HepG2 (cell line): ENCODE measurements at regions not wholly inside any gene's neighbourhood (a gene's known extent, or its start where the extent isn't known, plus 50 kb on each side); places are given as distances from the start of the nearest gene placed in this dataset.

ENCODE experiments used
- CBFB ChIP-seq: sonication (generic); formaldehyde crosslinking; IDR thresholded peaks from 2 replicates; pipeline ENCODE4 v1.4.0; 2020; ENCODE audit warnings: missing genetic modification reagents
- FOXJ3 ChIP-seq: sonication (generic); formaldehyde crosslinking; IDR thresholded peaks from 2 replicates; pipeline ENCODE4 v1.4.0; 2020; ENCODE audit warnings: missing genetic modification reagents, mild to moderate bottlenecking, borderline replicate concordance
- HDAC2 ChIP-seq: sonication (generic); formaldehyde crosslinking; IDR thresholded peaks from 2 replicates; pipeline ENCODE4 v1.4.0; 2020; ENCODE audit warnings: missing genetic modification reagents
- NBN ChIP-seq: fragments of 450-650 bp; conservative IDR thresholded peaks from 2 replicates; pipeline ENCODE4 v1.6.1; 2017
- POLR2AphosphoS2 ChIP-seq: IDR thresholded peaks from 2 replicates; pipeline ENCODE4 v1.6.1; 2011; ENCODE audit warnings: low read depth, low read length, improper control_type of control experiment
- RAD51 ChIP-seq: fragments of 450-650 bp; IDR thresholded peaks from 2 replicates; pipeline ENCODE4 v1.6.1; 2016; ENCODE audit warnings: borderline replicate concordance
- RBAK ChIP-seq: sonication (generic); formaldehyde crosslinking; IDR thresholded peaks from 2 replicates; pipeline ENCODE4 v1.5.1; 2020; ENCODE audit warnings: mild to moderate bottlenecking, missing genetic modification reagents
- TF ChIP-seq, protein P1 (sequence below): fragments of 450-650 bp; IDR thresholded peaks from 2 replicates; pipeline ENCODE4 v1.6.1; 2017; ENCODE audit warnings: mild to moderate bottlenecking
- TF ChIP-seq, protein P2 (sequence below): sonication (generic); formaldehyde crosslinking; IDR thresholded peaks from 2 replicates; pipeline ENCODE4 v1.5.0; 2020; ENCODE audit warnings: mild to moderate bottlenecking, missing genetic modification reagents, moderate library complexity
- TF ChIP-seq, protein P3 (sequence below): sonication (generic); formaldehyde crosslinking; IDR thresholded peaks from 2 replicates; pipeline ENCODE4 v1.9.0; 2021; ENCODE audit warnings: missing genetic modification reagents, borderline replicate concordance
- TF ChIP-seq, protein P4 (sequence below): sonication (generic); formaldehyde crosslinking; IDR thresholded peaks from 2 replicates; pipeline ENCODE4 v1.5.0; 2020; ENCODE audit warnings: missing genetic modification reagents
- TF ChIP-seq, protein P5 (sequence below): sonication (generic); formaldehyde crosslinking; IDR thresholded peaks from 2 replicates; pipeline ENCODE4 v1.5.1; 2020; ENCODE audit warnings: missing genetic modification reagents, mild to moderate bottlenecking, borderline replicate concordance
- TF ChIP-seq, protein P6 (sequence below), 2 experiments: sonication (generic) in 1 of 2; formaldehyde crosslinking in 1 of 2; IDR thresholded peaks; 2 replicates each; pipeline versions ENCODE4 v1.4.0 to v1.6.1; 2018 to 2020; ENCODE audit warnings: missing genetic modification reagents in 2 of 2, borderline replicate concordance in 1 of 2, low read depth in 1 of 2, mild to moderate bottlenecking in 1 of 2, missing biosample characterization in 1 of 2
- TF ChIP-seq, protein P7 (sequence below): sonication (generic); formaldehyde crosslinking; IDR thresholded peaks from 2 replicates; pipeline ENCODE4 v1.8.0; 2022; ENCODE audit warnings: low read depth, missing genetic modification reagents

DNA sequence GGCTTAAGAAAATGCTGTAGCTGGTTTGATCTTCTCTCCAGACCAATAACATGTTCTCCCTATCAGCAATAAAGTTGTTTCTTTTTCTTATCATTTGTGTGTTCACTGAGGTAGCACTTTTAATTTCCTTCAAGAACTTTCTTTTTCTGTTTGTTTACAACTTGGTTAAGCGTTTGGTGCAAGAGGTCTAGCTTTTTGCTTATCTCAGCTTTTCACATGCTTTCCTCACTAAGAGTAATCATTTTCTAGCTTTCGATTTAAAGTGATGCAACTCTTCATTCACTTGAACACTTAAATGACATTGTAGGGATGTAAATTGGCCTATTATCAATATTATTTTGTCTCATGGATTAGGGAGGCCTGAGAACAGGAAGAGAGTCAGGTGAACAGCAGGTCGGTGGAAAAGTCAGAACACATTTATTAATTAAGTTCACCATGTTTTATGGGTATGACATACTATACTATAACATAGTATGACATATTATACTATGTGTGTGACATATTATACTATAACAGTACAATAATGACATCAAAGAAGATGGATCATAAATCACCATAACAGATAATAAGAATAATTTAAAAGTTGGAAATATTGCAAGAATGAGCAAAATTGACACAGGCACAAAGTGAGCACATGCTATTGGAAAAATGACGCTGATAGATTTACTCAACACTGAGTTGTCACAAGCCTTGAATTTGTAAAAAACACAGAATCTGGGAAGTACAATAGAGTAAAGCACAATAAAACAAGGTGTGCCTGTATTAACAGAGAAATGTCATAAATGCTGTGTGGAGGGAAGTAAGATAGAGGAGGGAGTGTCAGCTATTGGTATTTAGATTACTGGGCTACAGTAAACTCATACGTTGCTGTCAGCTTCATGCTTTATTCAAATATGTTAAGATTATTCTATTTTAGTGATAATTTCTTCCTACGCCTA, 218.6 kb upstream of the SLC7A11 start:
- TF ChIP-seq POLR2AphosphoS2 (no peak), FOXJ3 (CRISPR knock-in tag) (no peak), NBN (no peak), HDAC2 (no peak), CBFB (CRISPR knock-in tag) (no peak), RBAK (CRISPR knock-in tag) (no peak), RAD51 (no peak)
- TF ChIP-seq, protein P1, sequence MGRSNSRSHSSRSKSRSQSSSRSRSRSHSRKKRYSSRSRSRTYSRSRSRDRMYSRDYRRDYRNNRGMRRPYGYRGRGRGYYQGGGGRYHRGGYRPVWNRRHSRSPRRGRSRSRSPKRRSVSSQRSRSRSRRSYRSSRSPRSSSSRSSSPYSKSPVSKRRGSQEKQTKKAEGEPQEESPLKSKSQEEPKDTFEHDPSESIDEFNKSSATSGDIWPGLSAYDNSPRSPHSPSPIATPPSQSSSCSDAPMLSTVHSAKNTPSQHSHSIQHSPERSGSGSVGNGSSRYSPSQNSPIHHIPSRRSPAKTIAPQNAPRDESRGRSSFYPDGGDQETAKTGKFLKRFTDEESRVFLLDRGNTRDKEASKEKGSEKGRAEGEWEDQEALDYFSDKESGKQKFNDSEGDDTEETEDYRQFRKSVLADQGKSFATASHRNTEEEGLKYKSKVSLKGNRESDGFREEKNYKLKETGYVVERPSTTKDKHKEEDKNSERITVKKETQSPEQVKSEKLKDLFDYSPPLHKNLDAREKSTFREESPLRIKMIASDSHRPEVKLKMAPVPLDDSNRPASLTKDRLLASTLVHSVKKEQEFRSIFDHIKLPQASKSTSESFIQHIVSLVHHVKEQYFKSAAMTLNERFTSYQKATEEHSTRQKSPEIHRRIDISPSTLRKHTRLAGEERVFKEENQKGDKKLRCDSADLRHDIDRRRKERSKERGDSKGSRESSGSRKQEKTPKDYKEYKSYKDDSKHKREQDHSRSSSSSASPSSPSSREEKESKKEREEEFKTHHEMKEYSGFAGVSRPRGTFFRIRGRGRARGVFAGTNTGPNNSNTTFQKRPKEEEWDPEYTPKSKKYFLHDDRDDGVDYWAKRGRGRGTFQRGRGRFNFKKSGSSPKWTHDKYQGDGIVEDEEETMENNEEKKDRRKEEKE = no peak
- TF ChIP-seq, protein P2, sequence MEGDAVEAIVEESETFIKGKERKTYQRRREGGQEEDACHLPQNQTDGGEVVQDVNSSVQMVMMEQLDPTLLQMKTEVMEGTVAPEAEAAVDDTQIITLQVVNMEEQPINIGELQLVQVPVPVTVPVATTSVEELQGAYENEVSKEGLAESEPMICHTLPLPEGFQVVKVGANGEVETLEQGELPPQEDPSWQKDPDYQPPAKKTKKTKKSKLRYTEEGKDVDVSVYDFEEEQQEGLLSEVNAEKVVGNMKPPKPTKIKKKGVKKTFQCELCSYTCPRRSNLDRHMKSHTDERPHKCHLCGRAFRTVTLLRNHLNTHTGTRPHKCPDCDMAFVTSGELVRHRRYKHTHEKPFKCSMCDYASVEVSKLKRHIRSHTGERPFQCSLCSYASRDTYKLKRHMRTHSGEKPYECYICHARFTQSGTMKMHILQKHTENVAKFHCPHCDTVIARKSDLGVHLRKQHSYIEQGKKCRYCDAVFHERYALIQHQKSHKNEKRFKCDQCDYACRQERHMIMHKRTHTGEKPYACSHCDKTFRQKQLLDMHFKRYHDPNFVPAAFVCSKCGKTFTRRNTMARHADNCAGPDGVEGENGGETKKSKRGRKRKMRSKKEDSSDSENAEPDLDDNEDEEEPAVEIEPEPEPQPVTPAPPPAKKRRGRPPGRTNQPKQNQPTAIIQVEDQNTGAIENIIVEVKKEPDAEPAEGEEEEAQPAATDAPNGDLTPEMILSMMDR (CRISPR knock-in tag) = no peak
- TF ChIP-seq, protein P3, sequence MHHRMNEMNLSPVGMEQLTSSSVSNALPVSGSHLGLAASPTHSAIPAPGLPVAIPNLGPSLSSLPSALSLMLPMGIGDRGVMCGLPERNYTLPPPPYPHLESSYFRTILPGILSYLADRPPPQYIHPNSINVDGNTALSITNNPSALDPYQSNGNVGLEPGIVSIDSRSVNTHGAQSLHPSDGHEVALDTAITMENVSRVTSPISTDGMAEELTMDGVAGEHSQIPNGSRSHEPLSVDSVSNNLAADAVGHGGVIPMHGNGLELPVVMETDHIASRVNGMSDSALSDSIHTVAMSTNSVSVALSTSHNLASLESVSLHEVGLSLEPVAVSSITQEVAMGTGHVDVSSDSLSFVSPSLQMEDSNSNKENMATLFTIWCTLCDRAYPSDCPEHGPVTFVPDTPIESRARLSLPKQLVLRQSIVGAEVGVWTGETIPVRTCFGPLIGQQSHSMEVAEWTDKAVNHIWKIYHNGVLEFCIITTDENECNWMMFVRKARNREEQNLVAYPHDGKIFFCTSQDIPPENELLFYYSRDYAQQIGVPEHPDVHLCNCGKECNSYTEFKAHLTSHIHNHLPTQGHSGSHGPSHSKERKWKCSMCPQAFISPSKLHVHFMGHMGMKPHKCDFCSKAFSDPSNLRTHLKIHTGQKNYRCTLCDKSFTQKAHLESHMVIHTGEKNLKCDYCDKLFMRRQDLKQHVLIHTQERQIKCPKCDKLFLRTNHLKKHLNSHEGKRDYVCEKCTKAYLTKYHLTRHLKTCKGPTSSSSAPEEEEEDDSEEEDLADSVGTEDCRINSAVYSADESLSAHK = no peak
- TF ChIP-seq, protein P4, sequence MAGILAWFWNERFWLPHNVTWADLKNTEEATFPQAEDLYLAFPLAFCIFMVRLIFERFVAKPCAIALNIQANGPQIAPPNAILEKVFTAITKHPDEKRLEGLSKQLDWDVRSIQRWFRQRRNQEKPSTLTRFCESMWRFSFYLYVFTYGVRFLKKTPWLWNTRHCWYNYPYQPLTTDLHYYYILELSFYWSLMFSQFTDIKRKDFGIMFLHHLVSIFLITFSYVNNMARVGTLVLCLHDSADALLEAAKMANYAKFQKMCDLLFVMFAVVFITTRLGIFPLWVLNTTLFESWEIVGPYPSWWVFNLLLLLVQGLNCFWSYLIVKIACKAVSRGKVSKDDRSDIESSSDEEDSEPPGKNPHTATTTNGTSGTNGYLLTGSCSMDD (CRISPR knock-in tag) = no peak
- TF ChIP-seq, protein P5, sequence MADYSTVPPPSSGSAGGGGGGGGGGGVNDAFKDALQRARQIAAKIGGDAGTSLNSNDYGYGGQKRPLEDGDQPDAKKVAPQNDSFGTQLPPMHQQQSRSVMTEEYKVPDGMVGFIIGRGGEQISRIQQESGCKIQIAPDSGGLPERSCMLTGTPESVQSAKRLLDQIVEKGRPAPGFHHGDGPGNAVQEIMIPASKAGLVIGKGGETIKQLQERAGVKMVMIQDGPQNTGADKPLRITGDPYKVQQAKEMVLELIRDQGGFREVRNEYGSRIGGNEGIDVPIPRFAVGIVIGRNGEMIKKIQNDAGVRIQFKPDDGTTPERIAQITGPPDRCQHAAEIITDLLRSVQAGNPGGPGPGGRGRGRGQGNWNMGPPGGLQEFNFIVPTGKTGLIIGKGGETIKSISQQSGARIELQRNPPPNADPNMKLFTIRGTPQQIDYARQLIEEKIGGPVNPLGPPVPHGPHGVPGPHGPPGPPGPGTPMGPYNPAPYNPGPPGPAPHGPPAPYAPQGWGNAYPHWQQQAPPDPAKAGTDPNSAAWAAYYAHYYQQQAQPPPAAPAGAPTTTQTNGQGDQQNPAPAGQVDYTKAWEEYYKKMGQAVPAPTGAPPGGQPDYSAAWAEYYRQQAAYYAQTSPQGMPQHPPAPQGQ (CRISPR knock-in tag) = no peak
- TF ChIP-seq, protein P6, sequence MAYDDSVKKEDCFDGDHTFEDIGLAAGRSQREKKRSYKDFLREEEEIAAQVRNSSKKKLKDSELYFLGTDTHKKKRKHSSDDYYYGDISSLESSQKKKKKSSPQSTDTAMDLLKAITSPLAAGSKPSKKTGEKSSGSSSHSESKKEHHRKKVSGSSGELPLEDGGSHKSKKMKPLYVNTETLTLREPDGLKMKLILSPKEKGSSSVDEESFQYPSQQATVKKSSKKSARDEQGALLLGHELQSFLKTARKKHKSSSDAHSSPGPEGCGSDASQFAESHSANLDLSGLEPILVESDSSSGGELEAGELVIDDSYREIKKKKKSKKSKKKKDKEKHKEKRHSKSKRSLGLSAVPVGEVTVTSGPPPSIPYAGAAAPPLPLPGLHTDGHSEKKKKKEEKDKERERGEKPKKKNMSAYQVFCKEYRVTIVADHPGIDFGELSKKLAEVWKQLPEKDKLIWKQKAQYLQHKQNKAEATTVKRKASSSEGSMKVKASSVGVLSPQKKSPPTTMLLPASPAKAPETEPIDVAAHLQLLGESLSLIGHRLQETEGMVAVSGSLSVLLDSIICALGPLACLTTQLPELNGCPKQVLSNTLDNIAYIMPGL (CRISPR knock-in tag; IDR thresholded peaks at IDR 0.05; ENCODE audit: borderline replicate concordance in 1 of 2, low read depth in 1 of 2) = no peak
- TF ChIP-seq, protein P7, sequence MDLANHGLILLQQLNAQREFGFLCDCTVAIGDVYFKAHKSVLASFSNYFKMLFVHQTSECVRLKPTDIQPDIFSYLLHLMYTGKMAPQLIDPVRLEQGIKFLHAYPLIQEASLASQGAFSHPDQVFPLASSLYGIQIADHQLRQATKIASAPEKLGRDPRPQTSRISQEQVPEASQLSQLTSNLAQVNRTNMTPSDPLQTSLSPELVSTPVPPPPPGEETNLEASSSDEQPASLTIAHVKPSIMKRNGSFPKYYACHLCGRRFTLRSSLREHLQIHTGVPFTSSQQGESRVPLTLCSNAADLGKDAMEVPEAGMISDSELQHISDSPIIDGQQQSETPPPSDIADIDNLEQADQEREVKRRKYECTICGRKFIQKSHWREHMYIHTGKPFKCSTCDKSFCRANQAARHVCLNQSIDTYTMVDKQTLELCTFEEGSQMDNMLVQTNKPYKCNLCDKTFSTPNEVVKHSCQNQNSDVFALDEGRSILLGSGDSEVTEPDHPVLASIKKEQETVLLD = no peak
